ENCODE measurements at regions not wholly inside any gene's neighbourhood (a gene's known extent, or its start where the extent isn't known, plus 50 kb on each side); places are given as distances from the start of the nearest gene placed in this dataset.
A peak's percentile ranks its signal among the peaks of the same experiment; 100 is the strongest.

- TF ChIP-seq CTCF (IDR thresholded peaks at IDR 0.05) (peak in 1 of 3 donors; percentile 75), POLR2A (IDR thresholded peaks at IDR 0.05) (no peak)
Observed at GRCh38 chr6:137271245-137272183, 52.3 kb upstream of the IFNGR1 start.

Data from lower leg skin (tissue), 3 donors.